ENCODE measurements at regions not wholly inside any gene's neighbourhood (a gene's known extent, or its start where the extent isn't known, plus 50 kb on each side); places are given as distances from the start of the nearest gene placed in this dataset.

- no peak for TF ChIP-seq CTCF (IDR thresholded peaks at IDR 0.05)
- intact Hi-C loops (cut with DNase I; ENCODE audit: low total_unique reads), result no loop called here
- WGBS, 2 donors, result 50 to 51% methylated on average over 19 of the region's 19 CpGs
- peak in 1 of 2 donors; percentile 79 for DNase-seq (ENCODE audit: low spot score in 2 of 2)
- no peak overlapping the region for H3K4me3 ChIP-seq (ENCODE audit: low read depth, poor library complexity, severe bottlenecking)
Observed at GRCh38 chr18:79599441-79599931, 80.1 kb upstream of the CTDP1 start.

GRCh38 chr18:79600141-79600540 is 79.5 kb upstream of the CTDP1 start:
- intact Hi-C loops (cut with DNase I; ENCODE audit: low total_unique reads), result no loop called here
- TF ChIP-seq POLR2A (IDR thresholded peaks at IDR 0.05), result no peak
- TF ChIP-seq CTCF (IDR thresholded peaks at IDR 0.05), result no peak
- DNase-seq (ENCODE audit: low spot score in 2 of 2), result peak in 1 of 2 donors; percentile 84
- H3K4me3 ChIP-seq (ENCODE audit: low read depth, poor library complexity, severe bottlenecking), result no peak overlapping the region
- 87 to 88% methylated on average over 6 of the region's 6 CpGs for WGBS, 2 donors

- intact Hi-C loops (cut with DNase I; ENCODE audit: low total_unique reads), result no loop called here
- no peak overlapping the region for H3K4me3 ChIP-seq (ENCODE audit: low read depth, poor library complexity, severe bottlenecking)
- WGBS, 2 donors, result 71 to 86% methylated on average over 2 of the region's 2 CpGs
- TF ChIP-seq CTCF (IDR thresholded peaks at IDR 0.05), result no peak
- no peak for TF ChIP-seq POLR2A (IDR thresholded peaks at IDR 0.05)
- no peak for DNase-seq (ENCODE audit: low spot score in 2 of 2)
Observed at GRCh38 chr18:79600596-79600995, 79.0 kb upstream of the CTDP1 start.

- WGBS, 2 donors, result 75 to 84% methylated on average over 8 of the region's 8 CpGs
- DNase-seq (ENCODE audit: low spot score in 2 of 2), result peak in 1 of 2 donors; percentile 5
- H3K4me3 ChIP-seq (ENCODE audit: low read depth, poor library complexity, severe bottlenecking), result no peak overlapping the region
- TF ChIP-seq POLR2A (IDR thresholded peaks at IDR 0.05), result no peak
- TF ChIP-seq CTCF (IDR thresholded peaks at IDR 0.05), result no peak
- intact Hi-C loops (cut with DNase I; ENCODE audit: low total_unique reads), result no loop called here
Observed at GRCh38 chr18:79601234-79601633, 78.4 kb upstream of the CTDP1 start.

- no peak overlapping the region for H3K4me3 ChIP-seq (ENCODE audit: low read depth, poor library complexity, severe bottlenecking)
- DNase-seq (ENCODE audit: low spot score in 2 of 2), result peak in 1 of 2 donors; percentile 81
- intact Hi-C loops (cut with DNase I; ENCODE audit: low total_unique reads), result no loop called here
- TF ChIP-seq CTCF (IDR thresholded peaks at IDR 0.05), result no peak
- TF ChIP-seq POLR2A (IDR thresholded peaks at IDR 0.05), result no peak
- 90 to 95% methylated on average over 31 to 37 of the region's 37 CpGs for WGBS, 2 donors
Observed at GRCh38 chr18:79603321-79604204, 76.0 kb upstream of the CTDP1 start.

Data from lower leg skin (tissue), 4 donors.